ENCODE measurements at regions not wholly inside any gene's neighbourhood (a gene's known extent, or its start where the extent isn't known, plus 50 kb on each side); places are given as distances from the start of the nearest gene placed in this dataset.

- Histone ChIP-seq H3K4me1 (ENCODE audit: insufficient read depth, low read length, severe bottlenecking) (no peaks in the 10 kb centered on the region), H3K4me2 (ENCODE audit: low read length) (no peak overlapping the region), H3K27ac (ENCODE audit: low read depth, low read length, poor library complexity, severe bottlenecking) (no peak overlapping the region), H2AFZ (ENCODE audit: low read length) (no peak overlapping the region), H3K9ac (ENCODE audit: low read length) (no peak overlapping the region), H3K9me2 (ENCODE audit: low read depth, low read length) (no peaks in the 10 kb centered on the region), H3K79me2 (ENCODE audit: insufficient read depth, low read length) (no peaks in the 10 kb centered on the region), H3K4me3 (ENCODE audit: low read depth, low read length, poor library complexity, severe bottlenecking) (no peak overlapping the region), H4K20me1 (ENCODE audit: insufficient read depth, low read length) (no peaks in the 10 kb centered on the region), H3K27me3 (ENCODE audit: insufficient read depth, low read length) (no peaks in the 10 kb centered on the region; the same call in 1 of the 2 replicates), H3F3A (ENCODE audit: insufficient read depth, low read length) (no peaks in the 10 kb centered on the region), H3K36me3 (ENCODE audit: insufficient read depth, low read length) (no peaks in the 10 kb centered on the region), H3K9me3 (ENCODE audit: low read length) (no peaks in the 10 kb centered on the region)
- TF ChIP-seq CTCF (IDR thresholded peaks at IDR 0.05; ENCODE audit: low read length) (no peak), EZH2 (IDR thresholded peaks at IDR 0.05; ENCODE audit: borderline replicate concordance, low read length) (no peak)
These were observed 271.0 kb downstream of the AACS start for GRCh38 chr12:125336246-125336645.

GRCh38 chr12:125340791-125341190 is 275.6 kb downstream of the AACS start:
- Histone ChIP-seq H4K20me1 (ENCODE audit: insufficient read depth, low read length) (no peaks in the 10 kb centered on the region), H3K9me2 (ENCODE audit: low read depth, low read length) (no peaks in the 10 kb centered on the region), H3K27me3 (ENCODE audit: insufficient read depth, low read length) (no peaks in the 10 kb centered on the region; the same call in 1 of the 2 replicates), H3K4me1 (ENCODE audit: insufficient read depth, low read length, severe bottlenecking) (no peaks in the 10 kb centered on the region), H3K4me3 (ENCODE audit: low read depth, low read length, poor library complexity, severe bottlenecking) (no peak overlapping the region), H3K9me3 (ENCODE audit: low read length) (no peaks in the 10 kb centered on the region), H2AFZ (ENCODE audit: low read length) (no peak overlapping the region), H3F3A (ENCODE audit: insufficient read depth, low read length) (no peaks in the 10 kb centered on the region), H3K4me2 (ENCODE audit: low read length) (no peak overlapping the region), H3K79me2 (ENCODE audit: insufficient read depth, low read length) (no peaks in the 10 kb centered on the region), H3K27ac (ENCODE audit: low read depth, low read length, poor library complexity, severe bottlenecking) (no peak overlapping the region), H3K9ac (ENCODE audit: low read length) (no peak overlapping the region), H3K36me3 (ENCODE audit: insufficient read depth, low read length) (no peaks in the 10 kb centered on the region)
- TF ChIP-seq CTCF (IDR thresholded peaks at IDR 0.05; ENCODE audit: low read length) (no peak), EZH2 (IDR thresholded peaks at IDR 0.05; ENCODE audit: borderline replicate concordance, low read length) (no peak)

- Histone ChIP-seq H3F3A (ENCODE audit: insufficient read depth, low read length) (no peaks in the 10 kb centered on the region), H3K79me2 (ENCODE audit: insufficient read depth, low read length) (no peaks in the 10 kb centered on the region), H4K20me1 (ENCODE audit: insufficient read depth, low read length) (no peaks in the 10 kb centered on the region), H3K9me3 (ENCODE audit: low read length) (no peaks in the 10 kb centered on the region), H3K4me2 (ENCODE audit: low read length) (no peak overlapping the region), H3K27me3 (ENCODE audit: insufficient read depth, low read length) (no peaks in the 10 kb centered on the region; the same call in 1 of the 2 replicates), H2AFZ (ENCODE audit: low read length) (no peak overlapping the region), H3K4me1 (ENCODE audit: insufficient read depth, low read length, severe bottlenecking) (peaks cover 5% of the 10 kb centered on the region), H3K36me3 (ENCODE audit: insufficient read depth, low read length) (no peaks in the 10 kb centered on the region), H3K9ac (ENCODE audit: low read length) (no peak overlapping the region), H3K27ac (ENCODE audit: low read depth, low read length, poor library complexity, severe bottlenecking) (no peak overlapping the region), H3K4me3 (ENCODE audit: low read depth, low read length, poor library complexity, severe bottlenecking) (no peak overlapping the region), H3K9me2 (ENCODE audit: low read depth, low read length) (no peaks in the 10 kb centered on the region)
- no peak for TF ChIP-seq CTCF (IDR thresholded peaks at IDR 0.05; ENCODE audit: low read length)
These were observed 276.2 kb downstream of the AACS start for GRCh38 chr12:125341422-125341821.
